Right renal pelvis (tissue), 4 donors: ENCODE measurements at regions not wholly inside any gene's neighbourhood (a gene's known extent, or its start where the extent isn't known, plus 50 kb on each side); places are given as distances from the start of the nearest gene placed in this dataset.

Source experiments
- DNase-seq, 4 donors: peaks; one replicate each; pipeline ENCODE4 v3.0.0-alpha.2; 2013; ENCODE audit warnings: low read depth in 4 of 4, low spot score in 3 of 4, missing footprints in 1 of 4

GRCh38 chr12:75908961-75909605 lies 122.5 kb downstream of the PHLDA1 start:
- DNase-seq, result no peak

GRCh38 chr12:75905922-75906321 lies 125.7 kb downstream of the PHLDA1 start:
- no peak for DNase-seq

- DNase-seq, result no peak
Observed at GRCh38 chr12:75900781-75901254, 130.8 kb downstream of the PHLDA1 start.

- DNase-seq, result no peak
Observed at GRCh38 chr12:75900226-75900625, 131.3 kb downstream of the PHLDA1 start.

GRCh38 chr12:75894965-75895754 lies 136.4 kb downstream of the PHLDA1 start:
- no peak for DNase-seq

- no peak for DNase-seq
Observed at GRCh38 chr12:75893765-75894164, 137.8 kb downstream of the PHLDA1 start.

GRCh38 chr12:75892731-75893408 lies 138.7 kb downstream of the PHLDA1 start:
- DNase-seq, result no peak

GRCh38 chr12:75891072-75891471 lies 140.5 kb downstream of the PHLDA1 start:
- DNase-seq, result no peak

- no peak for DNase-seq
Observed at GRCh38 chr12:75890660-75891059, 140.9 kb downstream of the PHLDA1 start.

- DNase-seq, result no peak
Observed at GRCh38 chr12:75890141-75890540, 141.4 kb downstream of the PHLDA1 start.

- no peak for DNase-seq
Observed at GRCh38 chr12:75888874-75889613, 142.5 kb downstream of the PHLDA1 start.

GRCh38 chr12:75888399-75888798 lies 143.2 kb downstream of the PHLDA1 start:
- no peak for DNase-seq

- no peak for DNase-seq
Observed at GRCh38 chr12:75887979-75888378, 143.6 kb downstream of the PHLDA1 start.

GRCh38 chr12:75884465-75884985 lies 147.1 kb downstream of the PHLDA1 start:
- no peak for DNase-seq

- no peak for DNase-seq
Observed at GRCh38 chr12:75883241-75883640, 148.3 kb downstream of the PHLDA1 start.

- DNase-seq, result no peak
Observed at GRCh38 chr12:75882421-75882820, 149.2 kb downstream of the PHLDA1 start.

- DNase-seq, result no peak
Observed at GRCh38 chr12:75881920-75882319, 149.7 kb downstream of the PHLDA1 start.

- DNase-seq, result no peak
Observed at GRCh38 chr12:75877763-75878621, 153.6 kb downstream of the PHLDA1 start.
